ENCODE measurements at regions not wholly inside any gene's neighbourhood (a gene's known extent, or its start where the extent isn't known, plus 50 kb on each side); places are given as distances from the start of the nearest gene placed in this dataset.
"Not testable (repeated sequence)": the region's sequence is repeated elsewhere in the genome, so short reads cannot be mapped to it uniquely, and the experiment has no call there.

GRCh38 chr7:45292481-45292880 is 134.9 kb downstream of the RAMP3 start:
- Mint-ChIP-seq H3K4me1 (no peaks in the 10 kb centered on the region), H3K27me3 (peaks cover 25% of the 10 kb centered on the region), H3K36me3 (no peaks in the 10 kb centered on the region), H3K4me3 (no peak overlapping the region), H3K27ac (no peak overlapping the region), H3K9me3 (peaks cover 10% of the 10 kb centered on the region)
- DNase-seq = no peak
- CTCF ChIA-PET = no interaction called here

GRCh38 chr7:45293295-45293942 is 135.8 kb downstream of the RAMP3 start:
- CTCF ChIA-PET = no interaction called here

DNA sequence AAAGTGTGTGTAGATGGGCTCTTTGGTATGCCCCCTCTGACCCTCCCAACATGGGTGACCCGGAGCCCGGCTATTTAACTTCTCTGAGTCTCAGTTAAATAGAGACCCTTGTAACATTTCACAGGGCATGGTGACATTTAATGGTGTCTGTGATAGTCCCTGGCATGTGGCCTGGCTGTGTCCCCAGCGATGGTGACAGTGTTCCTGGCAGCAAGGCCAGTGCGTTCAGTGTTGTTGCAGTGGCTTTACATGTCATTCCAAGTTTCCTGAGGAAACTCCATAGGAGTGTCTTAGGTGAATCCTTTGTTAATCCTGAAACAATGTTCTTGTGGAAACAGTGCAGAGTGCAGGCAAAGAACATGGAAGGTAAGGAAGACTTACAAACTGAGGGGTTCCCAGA is 137.0 kb downstream of the RAMP3 start:
- no peaks in the 10 kb centered on the region for H3K36me3 Mint-ChIP-seq
- peaks cover 20% of the 10 kb centered on the region for H3K27me3 Mint-ChIP-seq

More at GRCh38 chr7:45293295-45293942, 135.8 kb downstream of the RAMP3 start:
- Mint-ChIP-seq H3K27ac (no peak overlapping the region), H3K27me3 (peaks cover 20% of the 10 kb centered on the region), H3K36me3 (no peaks in the 10 kb centered on the region), H3K4me1 (no peaks in the 10 kb centered on the region), H3K9me3 (peaks cover 3% of the 10 kb centered on the region), H3K4me3 (no peak overlapping the region)
- no peak for DNase-seq

GRCh38 chr7:45295222-45295621 is 137.6 kb downstream of the RAMP3 start:
- Mint-ChIP-seq H3K9me3 (no peaks in the 10 kb centered on the region), H3K36me3 (no peaks in the 10 kb centered on the region), H3K4me3 (no peak overlapping the region), H3K4me1 (no peaks in the 10 kb centered on the region), H3K27ac (no peak overlapping the region), H3K27me3 (peaks cover 20% of the 10 kb centered on the region)
- no peak for DNase-seq
- CTCF ChIA-PET = no interaction called here

More for the DNA sequence above, 137.0 kb downstream of the RAMP3 start:
- CTCF ChIA-PET = no interaction called here
- Mint-ChIP-seq H3K9me3 (no peaks in the 10 kb centered on the region), H3K4me1 (no peaks in the 10 kb centered on the region), H3K4me3 (no peak overlapping the region), H3K27ac (no peak overlapping the region)
- DNase-seq = no peak

GRCh38 chr7:45296748-45297147 is 139.2 kb downstream of the RAMP3 start:
- peaks cover 20% of the 10 kb centered on the region for H3K27me3 Mint-ChIP-seq

DNA sequence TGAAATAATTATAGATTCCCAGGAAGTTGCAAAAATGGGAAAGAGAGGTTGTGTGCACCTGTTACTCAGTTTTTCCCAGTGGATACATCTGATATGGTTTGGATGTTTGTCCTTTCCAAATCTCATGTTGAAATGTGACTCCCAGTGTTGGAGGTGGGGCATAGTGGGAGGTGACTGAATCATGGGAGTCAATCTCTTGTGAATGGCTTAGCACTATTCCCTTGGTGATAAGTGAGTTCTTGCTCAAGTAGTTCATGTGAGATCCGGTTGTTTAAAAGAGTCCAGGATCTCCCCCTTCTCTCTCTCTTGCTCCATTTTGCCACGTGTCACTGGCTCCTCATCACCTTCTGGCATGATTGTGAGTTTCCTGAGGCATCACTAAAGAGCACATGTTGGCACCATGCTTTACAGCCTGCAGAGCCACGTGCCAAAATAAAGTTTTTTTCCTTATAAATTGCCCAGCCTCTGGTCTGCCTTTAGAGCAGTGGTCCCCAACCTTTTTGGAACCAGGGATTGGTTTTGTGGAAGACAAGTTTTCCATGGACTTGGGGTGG is 149.2 kb downstream of the RAMP3 start:
- Mint-ChIP-seq H3K36me3 (no peaks in the 10 kb centered on the region), H3K4me3 (no peak overlapping the region), H3K4me1 (no peaks in the 10 kb centered on the region), H3K9me3 (peaks cover 10% of the 10 kb centered on the region), H3K27me3 (no peaks in the 10 kb centered on the region), H3K27ac (no peak overlapping the region)
- DNase-seq = no peak
- CTCF ChIA-PET = no interaction called here

More at GRCh38 chr7:45296748-45297147, 139.2 kb downstream of the RAMP3 start:
- no peaks in the 10 kb centered on the region for H3K9me3 Mint-ChIP-seq
- H3K27ac Mint-ChIP-seq = no peak overlapping the region
- no peak for DNase-seq
- CTCF ChIA-PET = no interaction called here
- H3K4me1 Mint-ChIP-seq = no peaks in the 10 kb centered on the region
- H3K4me3 Mint-ChIP-seq = no peak overlapping the region
- no peaks in the 10 kb centered on the region for H3K36me3 Mint-ChIP-seq

GRCh38 chr7:45311597-45311996 is 154.0 kb downstream of the RAMP3 start:
- no peaks in the 10 kb centered on the region for H3K4me1 Mint-ChIP-seq
- peaks cover 13% of the 10 kb centered on the region for H3K9me3 Mint-ChIP-seq
- no peaks in the 10 kb centered on the region for H3K27me3 Mint-ChIP-seq
- CTCF ChIA-PET = no interaction called here
- DNase-seq = no peak
- H3K27ac Mint-ChIP-seq = no peak overlapping the region
- no peak overlapping the region for H3K4me3 Mint-ChIP-seq
- H3K36me3 Mint-ChIP-seq = no peaks in the 10 kb centered on the region

- H3K4me1 Mint-ChIP-seq, H3K27me3 Mint-ChIP-seq, DNase-seq, CTCF ChIA-PET, H3K27ac Mint-ChIP-seq, H3K36me3 Mint-ChIP-seq, H3K4me3 Mint-ChIP-seq: not testable (repeated sequence)
- H3K9me3 Mint-ChIP-seq = peaks cover 13% of the 10 kb centered on the region
Observed at GRCh38 chr7:45315512-45315911, 157.9 kb downstream of the RAMP3 start.

GRCh38 chr7:45324683-45325237 is 167.2 kb downstream of the RAMP3 start:
- Mint-ChIP-seq H3K36me3 (no peaks in the 10 kb centered on the region), H3K27me3 (peaks cover 8% of the 10 kb centered on the region)

DNA sequence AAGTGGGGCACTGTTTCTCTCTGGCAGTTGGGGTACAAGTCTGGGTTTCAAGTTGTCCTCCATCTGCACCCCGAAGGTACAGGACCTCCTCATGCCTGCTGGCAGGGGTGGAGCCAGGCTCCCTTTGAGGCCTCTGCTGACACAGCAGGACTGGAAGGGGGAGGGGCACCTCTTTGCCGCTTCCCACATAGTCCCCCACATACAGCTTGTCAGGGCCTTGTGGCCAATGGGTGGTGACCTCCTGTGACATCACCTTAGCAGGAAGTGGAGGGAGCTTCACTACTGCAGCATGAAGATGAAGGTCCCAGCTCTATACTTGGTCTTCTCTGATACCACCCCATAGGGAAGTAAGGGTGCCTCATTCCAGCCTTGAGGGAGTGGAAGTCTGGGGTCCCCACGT is 167.8 kb downstream of the RAMP3 start:
- Mint-ChIP-seq H3K4me1 (peaks cover 6% of the 10 kb centered on the region), H3K27me3 (peaks cover 8% of the 10 kb centered on the region), H3K4me3 (no peak overlapping the region), H3K36me3 (no peaks in the 10 kb centered on the region), H3K27ac (no peak overlapping the region), H3K9me3 (peaks cover 1% of the 10 kb centered on the region)
- DNase-seq = no peak
- CTCF ChIA-PET = no interaction called here

More at GRCh38 chr7:45324683-45325237, 167.2 kb downstream of the RAMP3 start:
- CTCF ChIA-PET = no interaction called here
- no peak for DNase-seq
- Mint-ChIP-seq H3K4me1 (peaks cover 6% of the 10 kb centered on the region), H3K4me3 (no peak overlapping the region), H3K27ac (no peak overlapping the region), H3K9me3 (peaks cover 1% of the 10 kb centered on the region)

- CTCF ChIA-PET = no interaction called here
- no peak for DNase-seq
- peaks cover 6% of the 10 kb centered on the region for H3K4me1 Mint-ChIP-seq
- peaks cover 8% of the 10 kb centered on the region for H3K27me3 Mint-ChIP-seq
- no peaks in the 10 kb centered on the region for H3K36me3 Mint-ChIP-seq
- no peak overlapping the region for H3K4me3 Mint-ChIP-seq
- H3K27ac Mint-ChIP-seq = no peak overlapping the region
- no peaks in the 10 kb centered on the region for H3K9me3 Mint-ChIP-seq
Observed at GRCh38 chr7:45328403-45328981, 170.9 kb downstream of the RAMP3 start.

- CTCF ChIA-PET = no interaction called here
- H3K27ac Mint-ChIP-seq = no peak overlapping the region
- H3K4me1 Mint-ChIP-seq = peaks cover 6% of the 10 kb centered on the region
- peaks cover 8% of the 10 kb centered on the region for H3K27me3 Mint-ChIP-seq
- H3K36me3 Mint-ChIP-seq = no peaks in the 10 kb centered on the region
- no peak overlapping the region for H3K4me3 Mint-ChIP-seq
- DNase-seq = no peak
- H3K9me3 Mint-ChIP-seq = no peaks in the 10 kb centered on the region
Observed at GRCh38 chr7:45331563-45331962, 174.0 kb downstream of the RAMP3 start.

- H3K4me3 Mint-ChIP-seq, H3K4me1 Mint-ChIP-seq, H3K27me3 Mint-ChIP-seq, H3K27ac Mint-ChIP-seq, DNase-seq, CTCF ChIA-PET, H3K9me3 Mint-ChIP-seq, H3K36me3 Mint-ChIP-seq: not testable (repeated sequence)
Observed at GRCh38 chr7:45335024-45335423, 177.4 kb downstream of the RAMP3 start.

- CTCF ChIA-PET = no interaction called here
- H3K9me3 Mint-ChIP-seq = no peaks in the 10 kb centered on the region
- no peak overlapping the region for H3K4me3 Mint-ChIP-seq
- peaks cover 18% of the 10 kb centered on the region for H3K27me3 Mint-ChIP-seq
- no peak for DNase-seq
- no peak overlapping the region for H3K27ac Mint-ChIP-seq
- H3K36me3 Mint-ChIP-seq = no peaks in the 10 kb centered on the region
- no peaks in the 10 kb centered on the region for H3K4me1 Mint-ChIP-seq
Observed at GRCh38 chr7:45342236-45342635, 184.6 kb downstream of the RAMP3 start.

DNA sequence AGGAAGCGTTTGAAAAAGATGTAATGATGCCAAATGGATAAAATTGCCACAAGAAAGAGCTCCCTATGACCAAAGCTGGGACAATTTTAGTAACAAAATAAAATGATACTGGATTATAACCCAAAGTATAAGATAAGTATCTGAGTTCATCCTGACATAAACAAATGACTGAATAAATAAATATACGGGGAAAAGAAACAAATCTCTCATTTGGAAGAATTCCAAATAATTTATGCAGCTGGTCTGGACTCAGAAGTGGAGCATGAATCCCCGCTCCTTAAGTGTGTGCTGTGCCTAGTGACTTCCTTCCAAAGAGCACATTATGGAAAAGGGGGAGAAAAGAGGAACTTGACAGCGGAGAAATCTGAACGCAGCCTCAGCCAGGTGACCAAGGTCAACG is 186.2 kb downstream of the RAMP3 start:
- H3K4me3 Mint-ChIP-seq = no peak overlapping the region
- H3K4me1 Mint-ChIP-seq = no peaks in the 10 kb centered on the region
- H3K27ac Mint-ChIP-seq = no peak overlapping the region
- H3K36me3 Mint-ChIP-seq = no peaks in the 10 kb centered on the region
- H3K27me3 Mint-ChIP-seq = peaks cover 13% of the 10 kb centered on the region
- H3K9me3 Mint-ChIP-seq = no peaks in the 10 kb centered on the region
- CTCF ChIA-PET = no interaction called here
- DNase-seq = no peak
